HG03575 (cell line): ENCODE measurements at regions not wholly inside any gene's neighbourhood (a gene's known extent, or its start where the extent isn't known, plus 50 kb on each side); places are given as distances from the start of the nearest gene placed in this dataset.

Experiments used
- ATAC-seq: cut with Tn5 transposase; IDR thresholded peaks from one replicate; pipeline ENCODE4 v1.9.1; 2021; ENCODE audit not compliant: unreplicated experiment, insufficient number of reproducible peaks, low FRiP score; ENCODE audit errors: extremely low read depth

DNA sequence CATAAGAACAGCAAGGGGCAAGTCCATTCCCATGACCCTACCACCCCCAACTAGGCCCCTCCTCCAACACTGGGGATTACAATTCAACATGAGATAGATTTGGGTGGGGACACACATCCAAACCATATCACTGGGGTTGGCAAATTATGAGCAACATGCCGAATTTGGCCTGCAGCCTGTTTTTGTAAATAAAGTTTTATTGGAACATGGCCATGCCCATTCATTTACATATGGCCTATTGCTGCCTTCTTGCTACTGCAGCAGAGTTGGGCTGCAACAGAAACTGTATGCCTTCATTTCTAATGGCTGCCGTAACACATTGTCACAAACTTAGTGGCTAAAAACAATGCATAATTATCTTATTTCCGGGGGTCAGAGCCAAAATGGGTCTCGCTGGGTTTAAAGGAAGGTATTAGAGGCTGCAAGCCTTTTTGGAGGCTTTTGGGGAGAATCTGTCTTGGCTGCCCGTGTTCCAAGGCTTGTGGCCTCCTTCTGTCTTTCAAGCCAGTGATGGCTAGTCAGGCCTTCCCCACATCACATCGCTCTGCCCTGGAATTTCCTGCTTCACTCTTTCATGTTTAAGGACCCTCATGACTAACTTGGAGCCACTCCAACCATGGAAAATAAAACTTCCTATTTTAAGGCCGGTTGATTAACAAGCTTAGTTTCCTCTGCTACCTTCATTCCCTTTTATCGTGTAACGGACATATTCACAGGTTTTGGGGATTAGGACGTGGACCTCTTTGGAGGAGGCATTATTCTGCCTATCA lies 428.5 kb upstream of the PROK2 start:
- ATAC-seq, result no peak

DNA sequence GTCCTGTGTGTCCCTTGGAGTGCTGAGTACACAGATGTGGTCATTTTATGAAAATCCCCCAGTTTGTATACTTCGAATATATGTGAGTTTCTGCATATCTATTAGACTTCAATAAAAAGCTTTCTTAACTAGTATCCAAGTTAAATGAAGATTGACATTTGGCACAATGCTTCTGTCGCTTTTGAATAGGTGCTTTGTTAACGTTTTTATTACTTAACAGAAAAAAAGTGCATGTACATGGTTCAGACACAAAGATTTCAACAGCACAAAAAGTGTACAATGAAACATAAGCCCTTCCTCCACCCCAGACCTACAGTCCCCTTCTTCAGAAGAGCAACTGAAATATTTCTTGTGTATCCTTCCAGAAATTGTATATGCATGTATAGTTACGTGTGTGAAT lies 427.4 kb upstream of the PROK2 start:
- no peak for ATAC-seq

- ATAC-seq, result no peak
Observed at GRCh38 chr3:72210261-72210660, 425.3 kb upstream of the PROK2 start.

DNA sequence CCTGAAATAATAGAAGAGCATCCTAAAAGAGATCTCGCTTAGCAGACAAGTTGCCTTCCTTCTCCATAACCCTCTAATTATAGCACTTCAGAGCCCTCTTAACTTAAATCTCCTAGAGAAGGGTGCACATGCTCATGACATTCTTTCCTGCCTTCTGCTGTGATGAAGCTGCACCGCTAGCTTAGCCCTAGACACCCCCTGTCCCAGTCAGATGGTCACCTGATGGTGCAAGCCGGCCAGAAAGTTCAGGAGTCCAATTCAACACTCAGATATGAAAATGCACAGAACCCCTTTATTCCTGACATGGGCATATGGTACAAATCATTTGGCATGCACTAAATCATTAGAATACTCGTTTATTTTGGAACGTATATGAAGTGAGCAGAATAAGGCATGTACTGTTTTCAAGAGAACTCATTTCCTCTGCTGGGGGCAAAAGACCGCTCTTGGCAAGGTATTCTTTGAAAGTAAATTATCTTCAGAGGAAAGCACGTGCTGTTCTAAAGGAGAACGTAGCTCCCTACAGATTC lies 420.4 kb upstream of the PROK2 start:
- no peak for ATAC-seq

GRCh38 chr3:72204452-72204851 lies 419.5 kb upstream of the PROK2 start:
- no peak for ATAC-seq

DNA sequence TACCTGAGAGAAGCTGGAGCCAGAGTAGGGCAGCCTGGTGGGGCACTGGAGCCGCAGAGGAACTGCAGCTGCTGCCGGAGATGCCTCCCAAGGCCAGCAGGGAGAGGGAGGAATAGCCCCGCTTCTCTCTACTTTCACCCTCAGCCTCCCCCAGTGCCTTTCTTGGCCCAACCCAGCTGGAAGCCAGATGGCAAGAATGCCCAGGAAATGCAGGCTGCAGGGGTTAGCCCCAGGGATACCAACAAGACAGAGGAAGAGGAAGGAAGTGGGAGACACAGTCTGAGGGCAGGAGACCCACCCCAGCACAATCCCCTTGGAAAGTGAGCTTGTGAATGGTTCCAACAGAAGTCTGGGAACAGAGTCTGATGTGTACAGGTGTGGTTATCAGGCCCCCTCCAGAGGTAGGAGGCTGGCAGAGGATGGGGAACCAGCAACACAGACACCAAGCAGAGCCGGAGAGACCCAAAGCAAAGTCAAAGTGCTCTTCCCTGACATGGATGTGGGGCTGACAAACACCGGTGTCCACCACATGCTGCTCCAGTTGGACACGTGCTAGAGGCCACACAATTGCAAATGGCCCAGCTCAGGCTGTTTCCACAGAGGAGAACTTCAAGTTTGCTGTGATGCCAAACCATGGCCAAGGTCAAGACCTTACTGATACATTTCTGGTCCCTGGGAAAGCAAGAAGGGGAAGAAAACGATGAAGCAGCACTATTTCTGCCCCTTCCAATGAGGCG lies 418.8 kb upstream of the PROK2 start:
- ATAC-seq, result no peak

DNA sequence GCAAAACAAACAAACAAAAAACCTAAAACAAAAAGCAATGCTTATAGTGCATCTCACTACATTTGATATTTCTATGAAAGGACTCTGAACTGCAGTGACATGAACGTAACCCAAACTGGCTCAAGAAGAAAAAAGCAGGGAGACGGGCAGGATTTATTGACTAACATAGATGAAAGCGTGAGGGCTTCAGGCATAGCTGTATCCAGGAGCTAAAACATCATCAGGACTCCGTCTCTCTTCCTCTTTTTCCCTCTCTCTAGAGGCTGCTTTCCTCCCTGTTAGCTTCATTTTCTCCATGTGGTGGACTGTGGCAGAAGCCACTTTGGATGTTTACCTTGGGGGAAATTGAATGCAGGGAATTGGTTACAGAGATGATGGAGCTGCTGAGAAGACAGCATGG lies 418.2 kb upstream of the PROK2 start:
- no peak for ATAC-seq

DNA sequence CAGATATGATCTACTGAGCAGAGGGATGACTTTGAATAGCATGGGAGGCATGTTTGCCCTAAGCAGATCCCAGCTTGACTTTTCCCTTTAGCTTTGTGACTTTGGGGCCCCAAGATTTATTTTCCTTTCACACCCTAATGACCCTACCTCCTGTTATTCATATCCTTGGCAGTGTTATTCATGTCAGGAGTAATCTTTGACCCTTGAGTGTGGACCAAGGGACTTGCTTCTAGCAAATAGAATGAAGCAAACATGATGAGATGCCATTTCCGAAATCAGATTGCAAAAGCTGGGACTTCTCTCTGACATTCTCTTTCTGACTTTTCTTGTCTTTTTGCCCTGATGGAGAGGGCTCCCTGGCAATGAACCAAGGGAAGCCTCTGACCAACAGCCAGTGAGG lies 415.4 kb upstream of the PROK2 start:
- no peak for ATAC-seq

DNA sequence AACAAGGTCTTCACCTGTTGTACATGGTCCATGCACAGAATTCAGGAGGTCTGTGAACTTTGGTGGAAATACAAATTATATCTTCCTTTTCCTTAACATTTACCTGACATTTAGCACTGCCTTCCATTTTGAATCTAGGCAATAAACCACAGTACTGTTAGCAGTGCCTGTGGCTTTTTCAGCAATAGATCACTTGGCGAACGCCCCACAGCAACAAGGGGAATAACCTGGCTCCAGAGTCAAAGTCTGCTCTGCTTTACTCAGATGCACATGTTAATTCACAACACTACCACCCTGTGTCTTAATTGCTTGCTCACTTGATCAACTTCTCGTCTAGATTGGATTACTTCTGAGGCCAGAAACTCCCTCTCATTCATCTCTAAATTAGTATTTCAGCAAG lies 414.6 kb upstream of the PROK2 start:
- ATAC-seq, result no peak

- no peak for ATAC-seq
Observed at GRCh38 chr3:72196377-72196929, 411.5 kb upstream of the PROK2 start.

GRCh38 chr3:72195895-72196294 lies 410.9 kb upstream of the PROK2 start:
- ATAC-seq, result no peak

DNA sequence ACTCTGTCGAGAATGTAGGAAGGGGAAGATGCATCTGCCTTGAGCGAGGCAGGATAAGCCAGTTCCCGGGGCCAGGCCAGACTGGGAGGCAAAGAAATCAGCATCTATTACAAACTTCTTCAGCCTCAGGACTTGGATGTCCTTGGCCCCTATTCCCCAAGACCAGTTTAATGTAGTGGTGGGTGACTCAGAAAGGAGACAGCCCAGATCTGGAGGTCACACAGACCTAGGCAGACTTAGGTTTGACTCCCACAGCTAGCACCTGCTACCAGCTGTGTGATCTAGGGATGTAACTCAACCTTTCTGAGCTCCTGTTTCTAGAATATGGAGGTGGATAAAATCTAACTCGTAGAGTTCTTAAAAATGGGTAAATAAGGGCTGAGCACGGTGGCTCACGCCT lies 409.5 kb upstream of the PROK2 start:
- ATAC-seq, result no peak

- ATAC-seq, result no peak
Observed at GRCh38 chr3:72193771-72194430, 409.0 kb upstream of the PROK2 start.

DNA sequence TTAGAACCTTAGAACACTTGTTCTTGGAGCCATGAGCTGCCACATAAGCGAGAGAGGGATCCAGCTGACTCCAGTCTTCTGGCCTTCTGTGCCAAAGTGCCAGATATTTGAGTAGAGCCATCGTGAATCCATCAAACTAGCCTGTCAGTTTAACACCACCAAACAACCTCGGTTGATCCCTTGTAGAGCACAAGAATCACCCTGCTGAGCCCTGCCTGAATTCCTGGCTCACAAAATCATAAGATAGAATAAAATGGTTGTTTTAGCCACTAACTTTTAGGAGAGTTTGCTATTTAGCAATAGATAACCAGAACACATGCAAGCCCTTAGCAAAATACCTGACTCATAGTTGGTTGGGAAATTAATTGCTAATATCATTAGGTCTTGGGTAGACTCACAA lies 407.6 kb upstream of the PROK2 start:
- ATAC-seq, result no peak

- ATAC-seq, result no peak
Observed at GRCh38 chr3:72191209-72191960, 406.4 kb upstream of the PROK2 start.

- no peak for ATAC-seq
Observed at GRCh38 chr3:72190050-72190449, 405.1 kb upstream of the PROK2 start.

DNA sequence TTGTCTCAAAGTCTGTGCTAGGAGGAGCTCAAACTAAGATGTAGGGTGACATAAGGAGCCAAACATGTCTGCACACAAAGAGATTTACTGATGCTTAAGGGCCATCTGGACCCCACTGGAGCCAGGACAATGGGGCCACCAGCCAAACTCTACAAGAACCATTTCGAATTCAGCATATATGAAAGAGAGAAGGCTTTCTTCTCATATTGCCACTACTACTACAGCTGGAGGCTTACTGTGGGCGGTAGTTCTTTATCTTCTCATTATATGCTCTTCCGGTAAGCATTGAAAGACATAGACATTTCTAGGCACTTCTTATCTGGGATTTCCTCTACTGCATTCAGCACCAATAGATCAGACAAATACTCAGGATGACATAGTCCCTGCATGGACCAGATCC lies 404.4 kb upstream of the PROK2 start:
- no peak for ATAC-seq

- ATAC-seq, result no peak
Observed at GRCh38 chr3:72188536-72188935, 403.6 kb upstream of the PROK2 start.

GRCh38 chr3:72187131-72187530 lies 402.2 kb upstream of the PROK2 start:
- no peak for ATAC-seq
